ENCODE measurements at regions not wholly inside any gene's neighbourhood (a gene's known extent, or its start where the extent isn't known, plus 50 kb on each side); places are given as distances from the start of the nearest gene placed in this dataset.

- in situ Hi-C loops (cut with MboI), result no loop called here
- no peak for ATAC-seq
- H3K27ac ChIP-seq (ENCODE audit: extremely low read depth, low read depth, low read length), result no peak overlapping the region
- no peaks in the 10 kb centered on the region for H3K4me1 ChIP-seq (replicated peaks in 1 of 2; ENCODE audit: control insufficient read depth in 2 of 2, insufficient read depth in 2 of 2, low read length in 2 of 2)
- no peaks in the 10 kb centered on the region for H3K36me3 ChIP-seq (ENCODE audit: control insufficient read depth, insufficient read depth, low read length)
- H3K4me2 ChIP-seq (ENCODE audit: insufficient read depth, low read length), result no peak overlapping the region
- H3K9me1 ChIP-seq (ENCODE audit: control insufficient read depth, insufficient read depth, low read length), result no peaks in the 10 kb centered on the region
- intact Hi-C loops (cut with micrococcal nuclease), result no loop called here
- 2% methylated on average over 9 of the region's 9 CpGs for WGBS (ENCODE audit: insufficient coverage, low coverage, missing lambda C conversion rate)
- H2AFZ ChIP-seq (ENCODE audit: low read depth, low read length), result no peak overlapping the region
- BruUV-seq (replicated peaks), result no TSS peak
- no peak overlapping the region for H3K9ac ChIP-seq (ENCODE audit: insufficient read depth in 1 of 2, low read depth in 2 of 2, low read length in 2 of 2)
- no peak for DNase-seq (ENCODE audit: extremely low read depth in 1 of 4, low spot score in 3 of 4)
- H4K20me1 ChIP-seq (replicated peaks; ENCODE audit: control insufficient read depth, insufficient read depth, low read length), result no peaks in the 10 kb centered on the region
- ChIA-PET CTCF (ENCODE audit: low intra/inter-chr PET ratio) (no interaction called here), POLR2A (no interaction called here)
- no peak for FAIRE-seq
- no peaks in the 10 kb centered on the region for H3K27me3 ChIP-seq (ENCODE audit: control insufficient read depth in 2 of 2, insufficient read depth in 2 of 2, low read length in 2 of 2)
- H3K4me3 ChIP-seq, result no peak overlapping the region
- H3K79me2 ChIP-seq (ENCODE audit: control insufficient read depth, insufficient read depth, low read length), result no peaks in the 10 kb centered on the region
- H3K9me3 ChIP-seq (replicated peaks; ENCODE audit: control insufficient read depth, insufficient read depth, low read depth, low read length), result no peaks in the 10 kb centered on the region
- TF ChIP-seq ZFPM2 (CRISPR knock-in tag; IDR thresholded peaks at IDR 0.05) (no peak), HIVEP1 (CRISPR knock-in tag; IDR thresholded peaks at IDR 0.05) (no peak), SOX6 (IDR thresholded peaks at IDR 0.05) (no peak), RBM17 (IDR thresholded peaks at IDR 0.05; ENCODE audit: borderline replicate concordance, low read depth, low read length) (no peak), E2F3 (CRISPR knock-in tag; IDR thresholded peaks at IDR 0.05) (no peak), DLX4 (CRISPR knock-in tag; IDR thresholded peaks at IDR 0.05) (no peak), DACH1 (IDR thresholded peaks at IDR 0.05; ENCODE audit: partially characterized antibody) (no peak), POLR2H (tag; IDR thresholded peaks at IDR 0.05; ENCODE audit: low read depth) (no peak)
Measured at GRCh38 chr20:24277196-24277595, 192.2 kb upstream of the SYNDIG1 start.

Data from K562 (cell line).